Gastroesophageal sphincter (tissue), 3 donors: ENCODE measurements at regions not wholly inside any gene's neighbourhood (a gene's known extent, or its start where the extent isn't known, plus 50 kb on each side); places are given as distances from the start of the nearest gene placed in this dataset.

Experiments used
- CTCF ChIP-seq, 4 experiments: fragments of 200-600 bp in 2 of 4; fragments of 450-650 bp in 2 of 4; sonication (generic) in 1 of 4; IDR thresholded peaks; one replicate each; pipeline ENCODE4 v1.5.1; 2017 to 2019; ENCODE audit warnings: antibody characterized with exemption in 4 of 4, mild to moderate bottlenecking in 2 of 4, moderate library complexity in 2 of 4
- EP300 ChIP-seq: sonication (generic); formaldehyde crosslinking; IDR thresholded peaks from one replicate; pipeline ENCODE4 v1.6.1; 2017; ENCODE audit warnings: antibody characterized with exemption, mild to moderate bottlenecking
- POLR2A ChIP-seq, 2 donors: fragments of 450-650 bp; IDR thresholded peaks; one replicate each; pipeline ENCODE4 v1.6.1; 2017; ENCODE audit warnings: antibody characterized with exemption in 2 of 2, mild to moderate bottlenecking in 2 of 2, moderate library complexity in 1 of 2
- POLR2AphosphoS5 ChIP-seq: sonication (generic); formaldehyde crosslinking; IDR thresholded peaks from one replicate; pipeline ENCODE4 v1.6.1; 2017; ENCODE audit warnings: antibody characterized with exemption

DNA sequence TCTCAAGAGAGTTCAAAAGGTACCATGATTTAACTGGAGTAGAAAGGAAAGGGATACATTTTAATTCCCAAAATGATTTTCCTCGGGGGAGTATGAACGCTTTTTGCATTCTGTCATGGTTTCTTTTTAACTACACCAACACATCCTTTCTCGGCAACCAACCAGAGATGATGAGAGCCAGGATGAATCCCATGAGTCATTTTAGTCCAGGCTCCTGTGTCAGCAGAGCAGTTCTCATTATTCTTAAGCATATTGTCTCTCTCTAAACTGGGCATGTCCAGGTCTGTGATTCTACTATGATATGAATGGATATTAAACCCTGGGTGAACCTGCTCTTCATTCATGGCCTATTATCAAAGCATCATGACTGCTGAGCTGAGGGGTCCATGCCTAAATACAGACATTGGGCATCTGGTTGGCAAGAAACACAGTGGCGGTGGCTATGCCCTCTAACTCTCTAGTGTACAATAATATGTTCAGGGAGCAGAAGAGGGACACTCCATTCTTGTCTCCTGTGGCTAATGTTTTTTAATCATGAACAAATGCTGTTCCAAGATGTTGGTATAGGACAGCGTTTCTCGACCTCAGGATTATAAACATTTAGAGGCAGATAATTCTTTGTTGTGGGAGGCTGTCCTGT, 124.3 kb upstream of the ESRRG start:
- no peak for TF ChIP-seq CTCF (IDR thresholded peaks at IDR 0.05)
- TF ChIP-seq POLR2AphosphoS5: no peak
- no peak for TF ChIP-seq EP300
- no peak for TF ChIP-seq POLR2A (IDR thresholded peaks at IDR 0.05)
